ENCODE measurements at regions not wholly inside any gene's neighbourhood (a gene's known extent, or its start where the extent isn't known, plus 50 kb on each side); places are given as distances from the start of the nearest gene placed in this dataset.

DNA sequence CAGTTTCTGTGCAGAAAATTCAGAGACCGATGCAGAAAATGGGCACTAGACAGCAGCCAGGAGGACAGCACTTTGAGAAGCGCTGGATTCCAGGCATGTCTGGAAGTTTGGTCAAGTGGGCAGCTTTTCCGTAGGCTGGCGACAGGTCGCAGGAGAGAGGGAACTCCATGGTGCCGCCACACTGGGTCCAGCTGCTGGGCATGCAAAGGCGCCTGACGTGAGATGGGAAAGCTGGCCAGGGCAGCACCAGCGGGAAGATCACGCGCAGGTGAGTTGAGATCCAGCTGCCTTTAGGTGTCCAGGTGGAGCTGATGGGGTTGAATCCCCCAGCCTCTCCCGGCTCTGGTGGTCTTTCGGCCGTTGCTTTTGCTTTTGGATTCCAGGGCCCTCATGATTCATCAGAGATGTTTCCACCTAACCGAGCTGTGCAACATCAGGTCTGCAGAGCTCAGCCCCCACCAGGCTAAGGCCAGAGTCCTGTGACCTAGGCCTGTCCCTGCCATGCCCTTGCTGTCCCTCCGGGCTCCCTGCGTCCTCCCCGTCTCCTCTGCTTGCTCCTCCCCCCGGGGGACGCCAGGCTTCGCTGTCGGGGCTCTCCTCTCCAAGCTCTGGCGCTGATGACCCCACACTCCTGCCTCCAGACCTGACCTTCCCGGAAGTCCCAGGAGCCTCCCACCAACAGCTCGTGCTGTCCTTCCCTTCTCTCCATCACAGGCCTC, 1001.7 kb downstream of the BRD1 start:
- WGBS, 2 experiments (ENCODE audit: extremely low coverage in 2 of 2, insufficient read length in 1 of 2): 51% methylated on average over 17 of the region's 25 CpGs; no CpG with 5 or more reads in 1 of the 2 experiments
- Histone ChIP-seq H2AK5ac (ENCODE audit: low read depth, low read length) (no peak overlapping the region), H3K14ac (replicated peaks; ENCODE audit: low read depth, low read length) (no peak overlapping the region), H3K27ac (ENCODE audit: insufficient read depth, low read length) (no peak overlapping the region), H4K8ac (ENCODE audit: low read depth in 2 of 2, low read length in 2 of 2) (no peak overlapping the region), H2BK5ac (ENCODE audit: low read depth, low read length, poor library complexity, severe bottlenecking) (no peak overlapping the region), H3K4me2 (ENCODE audit: low read depth, low read length) (no peak overlapping the region), H3K4me1 (ENCODE audit: control insufficient read depth, insufficient read depth, low read length) (no peaks in the 10 kb centered on the region), H3K23ac (ENCODE audit: low read depth, low read length) (no peak overlapping the region), H3K56ac (ENCODE audit: extremely low read depth, insufficient read depth, low read length) (no peak overlapping the region), H2AK9ac (replicated peaks; ENCODE audit: low read depth, low read length, poor library complexity) (no peak overlapping the region), H3K4me3 (ENCODE audit: insufficient read depth, low read depth, low read length) (no peak overlapping the region), H2BK15ac (ENCODE audit: low read depth, low read length) (no peak overlapping the region), H4K5ac (ENCODE audit: low read depth, low read length) (no peak overlapping the region), H3K27me3 (ENCODE audit: control insufficient read depth, insufficient read depth, low read length) (no peaks in the 10 kb centered on the region), H3K18ac (ENCODE audit: low read depth, low read length) (no peak overlapping the region), H3K9me1 (ENCODE audit: insufficient read depth, low read length) (no peaks in the 10 kb centered on the region), H3K4ac (ENCODE audit: low read depth, low read length) (no peak overlapping the region), H3K36me3 (ENCODE audit: control insufficient read depth, insufficient read depth, low read length) (no peaks in the 10 kb centered on the region), H2BK120ac (ENCODE audit: low read depth, low read length) (no peak overlapping the region), H2BK20ac (ENCODE audit: low read depth, low read length) (no peak overlapping the region), H3K79me1 (ENCODE audit: low read depth in 1 of 2, low read length in 2 of 2) (no peaks in the 10 kb centered on the region), H3K9me3 (ENCODE audit: control insufficient read depth, insufficient read depth, low read length) (peaks cover 68% of the 10 kb centered on the region), H3K9ac (ENCODE audit: low read depth, low read length) (no peak overlapping the region), H4K20me1 (ENCODE audit: insufficient read depth, low read length) (no peaks in the 10 kb centered on the region), H2AFZ (replicated peaks; ENCODE audit: low read length, poor library complexity) (no peak overlapping the region), H4K91ac (ENCODE audit: insufficient read depth, low read depth, low read length) (no peak overlapping the region)
- dilution Hi-C loops (cut with HindIII; ENCODE audit: low sequenced_read_pairs, unreplicated experiment) (no loop called here), intact Hi-C loops (cut with micrococcal nuclease) (no loop called here), in situ Hi-C loops (cut with MboI; ENCODE audit: low sequenced_read_pairs) (no loop called here)
- ATAC-seq (ENCODE audit: low read depth) (no peak), DNase-seq (no peak)
- no TSS peak for BruUV-seq (replicated peaks)
- no peak for TF ChIP-seq NFE2L2 (IDR thresholded peaks at IDR 0.05; ENCODE audit: low read depth, low read length)
- no peak for TF ChIP-seq RFX5 (IDR thresholded peaks at IDR 0.05; ENCODE audit: low read depth, low read length)
- TF ChIP-seq BHLHE40 (IDR thresholded peaks at IDR 0.05; ENCODE audit: low read depth, low read length): no peak
- no peak for TF ChIP-seq CHD1 (IDR thresholded peaks at IDR 0.05; ENCODE audit: low read depth, low read length)
- ChIA-PET POLR2A (ENCODE audit: unreplicated experiment) (no interaction called here), CTCF (no interaction called here)

Data from IMR-90 (cell line).